DMS53 treated with DMSO at 0.1 percent for 48 hours (cell line): ENCODE measurements at regions not wholly inside any gene's neighbourhood (a gene's known extent, or its start where the extent isn't known, plus 50 kb on each side); places are given as distances from the start of the nearest gene placed in this dataset.
"Not testable (repeated sequence)": the region's sequence is repeated elsewhere in the genome, so short reads cannot be mapped to it uniquely, and the experiment has no call there.

Experiments used
- DNase-seq: peaks from one replicate; lab custom pipeline; 2025; ENCODE audit not compliant: unreplicated experiment; lab: John Stamatoyannopoulos, UW

DNA sequence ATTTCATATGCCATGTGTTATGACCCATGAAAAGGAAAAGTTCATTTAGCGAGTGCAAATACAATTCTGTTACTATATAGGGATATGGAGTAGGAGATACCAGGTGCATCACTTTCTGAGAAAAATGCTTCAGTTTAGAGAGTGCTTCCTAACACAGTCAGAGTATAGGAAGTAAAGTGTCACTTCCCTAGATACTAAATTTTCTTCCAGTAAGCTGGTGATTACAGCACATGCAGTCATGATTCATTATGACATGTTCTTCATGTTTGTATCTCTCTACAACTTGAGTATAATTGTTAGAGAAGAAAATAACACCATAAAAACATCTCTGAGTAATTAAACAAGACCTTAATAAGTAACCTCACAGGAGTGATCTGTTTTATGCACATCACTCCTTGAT is 837.0 kb downstream of the DNAH5 start:
- DNase-seq: no peak

DNA sequence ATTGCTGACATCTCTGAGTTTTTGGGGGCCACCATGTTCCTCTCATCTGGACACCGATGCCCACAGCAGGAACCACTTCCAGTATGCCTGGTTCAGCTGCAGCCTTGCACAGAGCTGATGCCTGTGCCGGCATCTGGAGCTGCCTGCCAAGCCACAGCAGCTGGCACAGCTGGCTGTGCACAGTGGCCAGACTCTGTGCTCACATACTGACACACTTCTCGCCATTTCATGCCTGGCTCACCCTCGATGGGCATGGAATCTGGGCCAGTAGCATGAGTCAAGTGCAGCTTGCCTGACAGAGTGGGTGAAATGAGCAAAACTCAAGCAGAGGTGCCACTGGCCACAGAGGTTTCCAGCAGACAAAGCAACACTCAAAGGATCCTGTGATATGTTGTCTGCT is 863.4 kb downstream of the DNAH5 start:
- no peak for DNase-seq

DNA sequence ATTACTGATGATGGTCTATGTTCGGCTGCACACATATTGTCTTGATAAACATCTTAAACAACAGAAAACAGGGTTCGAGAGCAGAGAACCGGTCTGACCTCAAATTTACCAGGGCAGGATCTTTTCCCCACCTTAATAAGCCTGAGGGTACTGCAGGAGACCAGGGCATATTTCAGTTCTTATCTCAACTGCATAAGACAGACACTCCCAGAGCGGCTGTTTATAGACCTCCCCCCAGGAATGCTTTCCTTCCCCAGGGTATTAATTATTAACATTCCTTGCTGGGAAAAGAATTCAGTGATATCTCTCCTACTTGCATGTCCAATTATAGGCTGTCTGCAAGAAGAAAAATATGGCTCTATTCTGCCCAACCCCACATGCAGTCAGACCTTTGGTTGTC is 871.6 kb downstream of the DNAH5 start:
- not testable (repeated sequence) for DNase-seq

GRCh38 chr5:13063088-13063487 is 881.4 kb downstream of the DNAH5 start:
- DNase-seq: no peak

GRCh38 chr5:13045897-13046551 is 898.5 kb downstream of the DNAH5 start:
- DNase-seq: no peak

DNA sequence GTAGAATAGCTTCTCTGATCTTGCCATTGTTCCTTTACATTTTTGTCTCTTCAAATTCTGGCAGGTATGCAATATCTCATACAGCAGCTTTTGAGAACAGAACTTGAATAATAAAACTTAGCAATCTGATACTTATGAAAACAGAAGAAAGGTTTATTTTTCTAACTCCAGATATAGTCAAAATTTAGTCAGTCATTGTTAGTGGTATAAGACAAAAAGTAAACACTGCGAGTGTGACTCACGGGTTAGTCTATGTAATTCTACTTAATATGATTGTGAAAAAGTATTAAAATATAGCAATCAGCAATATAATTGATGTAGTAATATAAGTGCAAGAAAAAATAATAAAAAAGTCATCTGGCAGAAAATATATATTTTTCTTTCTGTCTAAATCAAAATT is 910.4 kb downstream of the DNAH5 start:
- DNase-seq: peak; percentile 7

GRCh38 chr5:13029211-13029610 is 915.3 kb downstream of the DNAH5 start:
- DNase-seq: no peak

GRCh38 chr5:13027874-13028273 is 916.6 kb downstream of the DNAH5 start:
- no peak for DNase-seq

GRCh38 chr5:13019729-13020128 is 924.8 kb downstream of the DNAH5 start:
- DNase-seq: no peak

- no peak for DNase-seq
Measured at GRCh38 chr5:13003457-13003856, 941.0 kb downstream of the DNAH5 start.

- DNase-seq: no peak
Measured at GRCh38 chr5:12999667-13000066, 944.8 kb downstream of the DNAH5 start.

DNA sequence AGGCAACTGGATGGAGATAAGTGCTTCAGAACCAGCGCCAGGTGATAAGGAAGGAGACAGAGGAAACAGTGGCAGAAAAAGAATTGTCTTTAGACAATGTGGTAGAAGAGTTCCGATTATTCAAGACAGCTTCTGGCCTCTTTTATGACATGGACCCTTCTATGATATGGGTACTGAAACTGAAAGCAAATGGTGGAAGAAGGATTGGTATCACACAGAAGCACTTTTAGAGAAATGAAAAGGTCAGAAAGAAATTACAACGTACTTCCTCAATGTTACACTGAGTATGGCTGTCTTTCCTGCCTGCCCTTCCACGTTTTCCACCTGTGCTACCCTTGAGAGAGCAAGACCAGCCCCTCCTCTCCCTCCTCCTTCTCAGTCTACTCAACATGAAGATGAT is 959.3 kb downstream of the DNAH5 start:
- DNase-seq: no peak

DNA sequence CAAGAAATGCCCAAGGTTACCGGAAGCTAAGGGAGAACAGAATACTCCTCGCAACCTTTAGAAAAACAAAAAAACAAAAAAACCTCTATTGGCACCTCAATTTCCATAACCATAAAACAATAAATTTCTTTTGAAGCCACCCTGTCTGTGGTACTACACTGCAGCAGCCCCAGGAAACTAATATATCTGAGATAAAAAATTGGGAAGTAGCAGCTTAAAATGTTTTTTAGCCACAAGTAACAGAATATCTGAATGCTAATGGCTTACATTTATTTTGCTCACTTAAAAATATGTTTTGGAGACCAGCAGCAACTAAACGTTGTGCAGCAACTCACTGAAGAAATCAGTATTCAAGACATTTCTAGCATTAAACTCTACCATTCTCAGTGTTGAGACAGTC is 969.6 kb downstream of the DNAH5 start:
- no peak for DNase-seq

DNA sequence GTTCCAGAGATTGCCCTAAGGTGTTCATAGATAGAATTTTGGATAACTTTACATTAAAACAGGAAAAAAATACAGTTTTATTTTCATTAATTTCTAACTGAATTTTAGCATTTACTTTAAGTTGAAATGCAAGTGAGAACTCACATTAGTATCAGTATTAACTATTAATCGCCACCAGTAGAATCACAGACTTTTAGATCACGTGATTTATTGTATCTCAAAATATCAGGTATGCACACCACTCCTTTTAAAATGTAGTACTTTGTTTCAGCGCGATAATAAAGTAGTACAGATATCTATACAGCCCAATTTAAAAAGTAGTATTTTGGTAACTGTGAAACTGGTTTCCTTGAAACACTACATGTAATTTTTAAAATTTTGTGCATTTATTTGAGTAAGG is 978.7 kb downstream of the DNAH5 start:
- no peak for DNase-seq

- DNase-seq: no peak
Measured at GRCh38 chr5:12959713-12960112, 984.8 kb downstream of the DNAH5 start.

DNA sequence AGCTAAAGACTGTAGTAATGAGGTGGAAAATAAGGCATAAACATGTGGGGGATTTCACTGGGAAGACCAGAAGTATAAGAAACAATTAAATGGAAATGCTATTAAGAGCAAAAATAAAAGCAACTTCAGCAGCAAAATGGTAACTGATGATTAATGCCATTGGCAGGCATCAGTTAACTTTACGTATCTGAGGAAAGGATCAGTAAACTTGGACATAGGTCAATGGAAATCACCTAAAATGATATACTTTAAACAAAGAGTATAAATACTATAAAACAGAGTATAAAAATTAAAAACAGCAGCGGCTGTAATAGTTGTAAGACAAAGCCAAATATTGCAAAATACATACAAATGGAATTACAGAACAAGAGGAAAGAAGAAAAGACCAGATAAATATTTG is 992.1 kb downstream of the DNAH5 start:
- DNase-seq: no peak

GRCh38 chr5:12951846-12952245 is 992.6 kb downstream of the DNAH5 start:
- no peak for DNase-seq

GRCh38 chr5:12947379-12947778 is 997.1 kb downstream of the DNAH5 start:
- no peak for DNase-seq

DNA sequence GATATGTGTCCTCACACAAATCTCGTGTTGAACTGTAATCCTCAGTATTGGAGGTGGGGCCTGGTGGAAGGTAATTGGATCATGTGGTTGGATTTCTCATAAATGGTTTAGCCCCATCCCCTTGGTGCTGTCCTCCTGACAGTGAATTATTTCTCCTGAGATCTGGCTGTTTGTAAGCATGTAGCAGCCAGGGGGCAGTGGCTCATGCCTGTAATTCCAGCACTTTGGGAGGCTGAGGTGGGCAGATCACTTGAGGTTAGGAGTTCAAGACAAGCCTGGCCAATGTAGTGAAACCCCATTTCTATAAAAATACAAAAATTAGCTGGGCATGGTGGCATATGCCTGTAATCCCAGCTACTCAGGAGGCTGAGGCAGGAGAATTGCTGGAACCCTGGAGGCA is 999.0 kb downstream of the DNAH5 start:
- not testable (repeated sequence) for DNase-seq

DNA sequence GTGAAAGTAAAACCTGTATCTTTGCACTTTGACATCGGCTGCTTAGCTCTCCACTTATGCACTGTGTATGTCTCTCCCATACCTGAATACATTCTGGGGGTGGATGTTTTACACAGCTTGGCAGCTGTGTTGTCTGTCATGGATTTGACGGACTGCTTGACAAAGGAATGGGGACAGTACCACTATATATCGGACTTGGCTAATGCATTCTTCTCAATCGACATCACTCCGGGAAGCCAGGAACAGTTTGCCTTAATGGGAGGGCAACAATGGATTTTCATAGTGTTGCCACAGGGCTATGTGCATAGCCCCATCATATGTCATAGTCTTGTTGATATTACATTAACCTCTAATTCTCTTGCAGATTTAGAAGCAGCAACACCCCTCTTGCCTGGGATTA is 1008.3 kb downstream of the DNAH5 start:
- no peak for DNase-seq

- peak; percentile 91 for DNase-seq
Measured at GRCh38 chr5:12934722-12935121, 1009.8 kb downstream of the DNAH5 start.

GRCh38 chr5:12920527-12920926 is 1016.3 kb upstream of the CTNND2 start:
- DNase-seq: no peak

- DNase-seq: no peak
Measured at GRCh38 chr5:12911156-12911555, 1006.9 kb upstream of the CTNND2 start.

- no peak for DNase-seq
Measured at GRCh38 chr5:12910641-12911040, 1006.4 kb upstream of the CTNND2 start.
